Heart left ventricle (tissue), 13 donors: ENCODE measurements at regions not wholly inside any gene's neighbourhood (a gene's known extent, or its start where the extent isn't known, plus 50 kb on each side); places are given as distances from the start of the nearest gene placed in this dataset.
"Not testable (repeated sequence)": the region's sequence is repeated elsewhere in the genome, so short reads cannot be mapped to it uniquely, and the experiment has no call there.

ENCODE experiments used
- CTCF ChIP-seq, 12 donors: fragments of 200-600 bp; sonication (generic) in 4 of 12; IDR thresholded peaks; one replicate each; pipeline versions ENCODE4 v1.5.0 to v1.8.0; 2018 to 2022; ENCODE audit warnings: antibody characterized with exemption in 12 of 12, mild to moderate bottlenecking in 5 of 12
- POLR2A ChIP-seq, 2 donors: fragments of 450-650 bp; IDR thresholded peaks; one replicate each; pipeline ENCODE4 v1.6.1; 2017; ENCODE audit warnings: antibody characterized with exemption in 2 of 2, mild to moderate bottlenecking in 2 of 2, moderate library complexity in 2 of 2
- donor health status: ischemic (EF 13 %, LVEDD 7.1; RV severe dilation, severe dysfunction).
- donor health status: DM: no; HTN: yes; CAD: no.
- donor health status: DM: no; HTN: no; CAD: no.
- donor health status: ischemic (EF 25% LVEDD 6.9; RV normal size, moderate dysfunction).
- donor health status: ischemic (EF 25% LVEDD 5.7; RV mildly dilated, moderate dysfunction).
- donor health status: ischemic (EF 35%, LVEDD 5.7; RV mildly dilated, moderate dysfunction).
- donor health status: nonischemic (EF 11% LVEDD 7.7; RV severe dilation, severe dysfunction).
- donor health status: DM: yes; HTN: yes; CAD: no.
- donor health status: PGD.
- donor health status: ischemic (EF 29% LVEDD 5.4; RV normal size, mild dysfunction).
- donor health status: nonischemic (EF 23%, LVEDD 6.1; RV moderate dilation, normal function).

DNA sequence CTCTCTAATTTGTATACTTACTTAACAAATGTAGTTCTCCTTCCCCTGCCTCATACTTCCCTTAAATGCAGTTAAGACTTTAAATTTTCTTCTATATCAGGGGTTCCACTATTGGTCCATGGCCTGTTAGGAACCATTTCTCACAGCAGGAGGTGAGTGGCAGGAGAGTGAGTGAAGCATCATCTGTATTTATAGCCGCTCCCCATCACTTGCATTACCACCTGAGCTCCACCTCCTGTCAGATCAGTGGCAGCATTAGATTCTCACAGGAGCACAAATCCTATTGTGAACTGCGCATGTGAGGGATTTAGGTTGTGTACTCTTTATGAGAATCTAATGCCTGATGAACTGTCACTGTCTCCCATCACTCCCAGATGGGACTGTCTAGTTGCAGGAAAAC is 72.1 kb upstream of the ALB start:
- not testable (repeated sequence) for TF ChIP-seq POLR2A, CTCF (IDR thresholded peaks at IDR 0.05)
